Sciatic nerve (tissue), 2 donors: ENCODE measurements at regions not wholly inside any gene's neighbourhood (a gene's known extent, or its start where the extent isn't known, plus 50 kb on each side); places are given as distances from the start of the nearest gene placed in this dataset.
A peak's percentile ranks its signal among the peaks of the same experiment; 100 is the strongest.

ENCODE experiments used
- ATAC-seq: fragments of 200-7000 bp; cut with Tn5 transposase; one replicate; pipeline ENCODE4 v1.9.1; 2020; ENCODE audit warnings: mild to moderate bottlenecking, moderate library complexity
- DNase-seq: peaks from one replicate; pipeline ENCODE4 v3.0.0-alpha.2; 2020; ENCODE audit warnings: low spot score
- intact Hi-C: fragments of 100-400 bp; cut with DNase I; formaldehyde crosslinking; loops from one replicate; pipeline ENCODE4 v1.14.2; 2022
- donor health status: DM: no; HTN: no; CAD: no.
- donor health status: DM: no; HTN: no; CAD: no.

DNA sequence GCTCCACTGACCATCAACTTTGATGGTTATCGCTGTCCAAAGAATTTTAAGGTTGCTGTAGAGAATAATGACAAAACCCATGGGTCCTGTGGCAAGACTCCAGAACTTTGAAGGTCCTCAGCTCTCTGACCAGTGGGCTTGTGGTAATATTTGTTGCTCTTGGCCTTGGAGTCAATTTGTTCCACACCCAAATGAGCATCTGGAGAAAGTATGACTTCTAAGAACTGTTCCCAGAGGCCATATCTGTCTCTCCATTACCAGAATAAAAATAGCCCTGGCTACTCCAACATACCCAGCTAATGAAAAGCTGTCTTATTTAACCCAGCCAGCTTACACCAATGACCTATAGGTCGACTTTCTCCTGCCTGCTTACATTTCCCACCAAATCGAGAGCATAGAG is 466.4 kb downstream of the MEIS1 start:
- no peak for DNase-seq
- intact Hi-C loops, result no loop called here
- ATAC-seq, result peak; percentile 63

GRCh38 chr2:66903183-66903582 is 468.3 kb downstream of the MEIS1 start:
- ATAC-seq (no peak), DNase-seq (no peak)
- intact Hi-C loops, result no loop called here

- ATAC-seq (no peak), DNase-seq (no peak)
- intact Hi-C loops, result no loop called here
These were observed 469.0 kb downstream of the MEIS1 start for GRCh38 chr2:66903745-66904465.

- no peak for DNase-seq
These were observed 480.3 kb downstream of the MEIS1 start for GRCh38 chr2:66915237-66915636.

GRCh38 chr2:66919286-66919685 is 477.8 kb upstream of the ETAA1 start:
- ATAC-seq (no peak), DNase-seq (no peak)
- intact Hi-C loops, result no loop called here

More at GRCh38 chr2:66915237-66915636, 480.3 kb downstream of the MEIS1 start:
- intact Hi-C loops, result no loop called here
- no peak for ATAC-seq

DNA sequence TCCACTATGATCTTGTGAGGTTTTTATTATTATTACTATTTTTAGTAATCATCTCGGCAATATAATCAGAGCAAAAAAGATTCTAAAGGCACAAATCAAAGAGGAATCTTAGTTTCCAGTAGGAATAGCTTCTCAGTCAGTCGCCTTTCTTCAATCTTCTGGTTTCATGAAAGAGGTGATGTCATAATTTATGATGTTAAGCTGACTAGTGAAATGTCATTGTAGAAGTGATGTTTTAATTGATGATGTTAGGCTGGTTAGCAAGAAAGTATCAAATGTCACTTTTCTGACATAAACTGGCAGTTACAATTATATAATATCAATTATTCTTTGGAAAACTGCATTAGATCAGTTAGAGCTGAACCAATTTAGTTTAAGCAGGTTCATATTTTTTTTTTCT is 476.7 kb upstream of the ETAA1 start:
- intact Hi-C loops, result no loop called here
- ATAC-seq (no peak), DNase-seq (no peak)

DNA sequence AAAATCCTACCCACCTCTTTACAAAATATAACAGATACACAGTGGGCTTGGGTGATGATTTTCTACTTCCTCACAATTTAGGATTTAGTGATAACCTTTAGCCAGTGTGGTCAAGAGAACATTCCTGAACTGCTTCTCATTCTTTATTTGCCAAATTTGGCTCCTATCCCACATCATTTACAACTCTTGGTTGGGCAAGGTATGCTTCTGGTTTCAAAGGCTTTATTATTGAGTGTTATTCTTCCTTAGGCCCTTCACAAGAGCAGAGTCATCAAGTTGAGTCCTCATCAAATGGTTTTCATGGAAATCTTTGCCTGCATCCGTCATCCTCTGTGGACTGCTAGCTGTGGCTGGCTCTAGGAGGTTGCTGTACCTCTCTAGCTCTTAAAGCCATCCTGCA is 472.0 kb upstream of the ETAA1 start:
- ATAC-seq, result no peak
- intact Hi-C loops, result no loop called here
- DNase-seq, result no peak

- no peak for ATAC-seq
- intact Hi-C loops, result no loop called here
- DNase-seq, result no peak
These were observed 470.5 kb upstream of the ETAA1 start for GRCh38 chr2:66926594-66927112.

GRCh38 chr2:66929632-66930338 is 467.3 kb upstream of the ETAA1 start:
- ATAC-seq, result peak; percentile 55
- intact Hi-C loops, result no loop called here
- DNase-seq, result peak; percentile 65

- intact Hi-C loops, result no loop called here
- ATAC-seq (no peak), DNase-seq (no peak)
These were observed 466.6 kb upstream of the ETAA1 start for GRCh38 chr2:66930339-66931220.

DNA sequence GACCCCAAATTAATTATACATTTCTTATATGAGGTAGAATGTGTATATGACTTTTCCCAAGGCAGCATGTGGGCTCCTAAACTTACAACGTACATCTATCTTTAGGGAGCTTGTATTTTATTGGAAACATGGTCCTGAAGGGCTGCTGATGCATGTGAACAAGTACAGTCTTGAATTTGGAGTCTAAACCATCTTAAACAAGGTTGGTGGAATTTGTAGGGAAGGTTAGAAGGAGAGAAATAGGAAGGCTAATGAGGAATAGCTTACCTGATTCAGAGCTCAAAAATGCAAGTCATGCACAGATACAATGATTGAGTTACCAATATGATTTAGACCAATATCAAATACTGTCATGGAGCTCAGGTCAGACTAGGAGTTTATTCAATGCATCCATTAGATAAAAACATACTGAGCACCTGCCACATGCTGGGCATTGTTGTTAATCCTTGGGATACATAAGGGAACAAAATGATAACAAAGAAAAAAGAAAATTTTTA is 458.6 kb upstream of the ETAA1 start:
- intact Hi-C loops, result no loop called here
- ATAC-seq (no peak), DNase-seq (no peak)

DNA sequence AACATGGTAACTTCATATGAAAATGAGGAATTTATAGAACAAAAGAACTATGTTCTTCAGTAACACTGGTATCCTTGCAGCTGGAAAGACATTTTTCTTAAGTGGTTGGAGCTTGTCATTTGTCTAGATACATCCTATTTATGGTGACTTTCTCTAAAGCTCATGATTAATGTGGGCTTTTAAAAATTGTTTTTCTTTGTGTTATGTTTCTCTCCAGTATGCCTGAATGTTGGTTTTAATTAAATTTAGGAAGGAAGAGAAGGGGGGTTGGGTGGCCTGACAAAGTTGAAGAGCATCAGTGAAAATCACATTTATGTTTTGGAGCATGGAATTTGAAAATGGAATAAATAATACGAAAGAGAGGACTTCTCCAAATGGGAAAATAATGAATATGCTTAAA is 457.1 kb upstream of the ETAA1 start:
- ATAC-seq (no peak), DNase-seq (no peak)
- intact Hi-C loops, result no loop called here

DNA sequence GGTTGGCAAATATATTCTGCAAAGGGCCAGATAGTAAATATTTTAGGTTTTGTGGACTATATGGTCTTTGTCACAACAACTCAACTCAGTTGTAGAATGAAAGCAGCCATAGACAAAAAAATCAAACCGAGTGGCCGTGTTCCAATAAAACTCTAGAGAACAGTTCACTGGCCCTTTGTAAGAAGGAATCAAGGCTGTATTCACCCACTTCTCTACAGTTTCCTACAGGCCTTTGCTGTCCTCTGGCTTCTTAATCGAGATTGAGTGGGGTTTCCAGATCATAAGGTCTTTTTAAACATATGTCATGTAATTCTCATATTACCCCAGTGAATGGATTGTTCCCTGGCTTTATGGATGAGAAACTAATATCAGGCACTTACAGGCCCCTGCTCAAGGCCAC is 448.9 kb upstream of the ETAA1 start:
- DNase-seq (no peak), ATAC-seq (no peak)
- intact Hi-C loops, result no loop called here

DNA sequence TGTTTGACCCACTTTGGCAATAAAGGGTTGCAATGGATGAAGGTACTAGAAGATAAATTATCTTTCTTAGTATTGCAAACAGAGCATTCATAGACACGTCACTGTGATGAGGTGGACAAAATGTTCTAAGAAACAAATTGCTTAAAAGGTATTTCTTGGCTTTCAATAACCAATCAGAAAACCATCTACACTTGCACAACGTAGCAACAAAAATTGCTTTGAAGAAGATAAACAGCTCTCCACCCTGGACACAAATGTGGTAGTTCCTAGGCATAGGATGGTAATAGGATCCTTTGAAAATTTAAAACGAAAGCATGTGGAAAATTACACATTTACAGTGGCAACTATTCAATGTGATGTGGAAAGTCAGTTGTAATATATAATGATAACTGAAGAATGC is 439.9 kb upstream of the ETAA1 start:
- DNase-seq (no peak), ATAC-seq (peak; percentile 85)
- intact Hi-C loops, result loop anchor here (10.0 kb wide), 1 partner anchor 1332 kb away; no protein-coding TSS in a partner anchor

DNA sequence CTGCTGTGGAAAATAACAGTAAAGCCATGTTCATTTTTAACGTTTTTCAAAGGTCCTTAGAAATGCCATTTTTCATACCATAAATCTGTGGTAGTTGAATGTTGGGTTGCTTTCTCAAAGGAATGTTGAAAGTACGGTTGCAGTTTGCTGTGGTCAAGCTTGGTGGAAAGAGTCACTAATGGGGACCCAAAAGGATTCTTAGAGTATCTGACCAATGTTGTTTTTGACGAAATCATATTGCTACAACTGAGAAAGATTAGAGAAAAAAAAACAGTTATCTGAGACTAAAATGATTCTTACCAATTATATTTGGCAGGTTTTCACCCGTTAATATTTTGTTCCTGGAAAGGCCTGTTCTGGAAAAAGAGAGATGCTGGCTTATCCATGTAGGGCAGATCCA is 439.5 kb upstream of the ETAA1 start:
- ATAC-seq (peak; percentile 86), DNase-seq (no peak)
- intact Hi-C loops, result loop anchor here (10.0 kb wide), 1 partner anchor 1333 kb away; no protein-coding TSS in a partner anchor

DNA sequence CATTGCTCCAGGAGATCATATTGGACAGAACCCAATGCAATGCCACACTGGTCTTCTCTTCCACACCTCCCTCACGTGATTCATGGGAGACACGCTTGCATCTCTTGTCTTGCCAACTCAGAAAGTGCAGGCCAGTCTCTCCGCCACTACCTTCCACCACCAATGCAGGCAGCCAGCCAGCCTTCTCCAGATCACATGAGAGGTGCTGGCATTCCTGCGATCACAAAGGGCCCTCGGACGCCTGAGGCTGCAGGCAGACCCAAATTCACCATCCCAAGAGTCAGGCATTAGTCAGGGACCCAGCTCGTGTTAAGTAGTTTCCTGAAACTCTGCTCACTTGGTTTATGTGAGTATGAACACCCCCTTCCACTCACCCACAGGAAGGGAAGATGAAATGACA is 437.0 kb upstream of the ETAA1 start:
- DNase-seq (no peak), ATAC-seq (no peak)
- intact Hi-C loops, result no loop called here

DNA sequence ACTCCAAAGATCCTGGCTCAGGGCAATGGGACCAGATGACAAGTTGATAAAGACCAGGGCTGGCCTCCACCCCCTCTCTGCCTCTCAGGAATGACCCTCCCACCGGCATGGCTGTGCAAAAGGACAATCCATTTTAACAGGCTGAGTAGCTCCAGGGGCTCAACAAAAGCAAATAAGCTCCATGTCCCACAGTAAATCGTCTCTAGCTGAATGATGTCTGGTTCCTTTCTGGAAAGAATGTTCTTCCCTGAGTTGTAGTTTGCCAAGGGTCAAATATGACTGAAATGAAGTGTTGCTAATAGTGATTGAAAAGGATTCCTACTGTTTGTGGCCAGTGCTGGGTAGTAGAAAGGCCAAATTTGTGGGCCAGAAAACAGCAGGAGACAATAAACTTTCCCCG is 434.4 kb upstream of the ETAA1 start:
- ATAC-seq (no peak), DNase-seq (no peak)
- intact Hi-C loops, result no loop called here

DNA sequence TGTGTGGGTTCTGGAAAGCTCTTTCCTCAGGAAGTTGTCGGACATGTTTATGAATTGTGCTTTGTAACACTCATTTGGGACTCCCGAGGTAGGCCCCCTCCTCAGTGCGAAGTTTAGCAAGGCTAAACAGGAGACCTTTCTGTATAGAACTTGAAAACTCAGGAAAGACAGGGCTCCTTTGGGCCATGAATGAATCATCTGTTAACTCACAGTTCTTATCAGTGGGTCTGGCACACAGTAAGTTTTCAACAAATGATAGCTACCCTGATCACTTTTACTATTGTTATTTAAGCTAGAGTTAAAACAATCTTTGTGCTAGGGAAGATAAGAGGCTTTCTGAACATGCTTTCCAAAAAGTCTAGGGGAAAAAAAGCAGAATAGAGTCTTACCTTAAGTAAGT is 430.5 kb upstream of the ETAA1 start:
- no peak for ATAC-seq
- intact Hi-C loops, result no loop called here
- DNase-seq, result no peak

GRCh38 chr2:66968946-66969345 is 428.2 kb upstream of the ETAA1 start:
- ATAC-seq (no peak), DNase-seq (no peak)
- intact Hi-C loops, result no loop called here
